Chondrocyte (in vitro differentiated cells): ENCODE measurements at regions not wholly inside any gene's neighbourhood (a gene's known extent, or its start where the extent isn't known, plus 50 kb on each side); places are given as distances from the start of the nearest gene placed in this dataset.

ENCODE experiments used
- DNase-seq: peaks from one replicate; pipeline ENCODE4 v3.0.0; 2021; ENCODE audit warnings: mixed read lengths, low spot score
- H3K27ac Mint-ChIP-seq: one replicate; pipeline ENCODE4 v1.8.0; 2021; ENCODE audit warnings: mild to moderate bottlenecking, moderate library complexity, mixed read lengths; ENCODE audit not compliant: unreplicated experiment
- H3K27me3 Mint-ChIP-seq: 2 replicates; pipeline ENCODE4 v1.8.0; 2021; ENCODE audit warnings: low read depth, mixed read lengths
- H3K36me3 Mint-ChIP-seq: 2 replicates; pipeline ENCODE4 v1.8.0; 2021; ENCODE audit warnings: low read depth, mixed read lengths
- H3K4me1 Mint-ChIP-seq: 2 replicates; pipeline ENCODE4 v1.8.0; 2021; ENCODE audit warnings: low read depth, mild to moderate bottlenecking, mixed read lengths
- H3K4me3 Mint-ChIP-seq: one replicate; pipeline ENCODE4 v1.8.0; 2021; ENCODE audit warnings: mild to moderate bottlenecking, moderate library complexity, mixed read lengths; ENCODE audit not compliant: unreplicated experiment
- H3K9me3 Mint-ChIP-seq: 2 replicates; pipeline ENCODE4 v1.8.0; 2021; ENCODE audit warnings: low read depth, mixed read lengths
- CTCF ChIP-seq: fragments of 200-600 bp; sonication (generic); IDR thresholded peaks from 2 replicates; pipeline ENCODE4 v1.5.0; 2021; ENCODE audit warnings: antibody characterized with exemption, mild to moderate bottlenecking, moderate library complexity

DNA sequence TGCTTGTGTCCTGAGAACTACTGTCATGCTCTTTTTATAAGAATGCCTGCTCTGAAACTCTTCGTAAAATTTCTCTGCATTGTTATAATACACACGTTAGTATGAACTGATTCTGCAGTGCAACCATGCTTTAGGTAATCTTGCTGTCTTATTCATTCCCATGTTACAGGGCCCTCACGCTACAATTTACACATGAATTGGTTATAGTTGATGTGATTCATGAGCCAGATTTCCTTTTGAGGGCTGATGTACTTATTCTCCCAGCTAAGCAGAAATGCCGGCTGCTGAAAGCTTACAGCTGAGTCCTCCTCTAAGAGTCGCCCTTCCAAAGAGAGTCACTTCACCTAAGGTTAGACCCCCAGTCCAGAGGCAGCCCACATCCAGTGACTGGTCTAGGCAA lies 233.5 kb upstream of the PCSK5 start:
- no peak for TF ChIP-seq CTCF
- Mint-ChIP-seq H3K27ac (no peak overlapping the region), H3K4me3 (no peak overlapping the region), H3K4me1 (peaks cover 20% of the 10 kb centered on the region), H3K36me3 (no peaks in the 10 kb centered on the region), H3K9me3 (no peaks in the 10 kb centered on the region), H3K27me3 (peaks cover 8% of the 10 kb centered on the region)
- DNase-seq, result no peak

DNA sequence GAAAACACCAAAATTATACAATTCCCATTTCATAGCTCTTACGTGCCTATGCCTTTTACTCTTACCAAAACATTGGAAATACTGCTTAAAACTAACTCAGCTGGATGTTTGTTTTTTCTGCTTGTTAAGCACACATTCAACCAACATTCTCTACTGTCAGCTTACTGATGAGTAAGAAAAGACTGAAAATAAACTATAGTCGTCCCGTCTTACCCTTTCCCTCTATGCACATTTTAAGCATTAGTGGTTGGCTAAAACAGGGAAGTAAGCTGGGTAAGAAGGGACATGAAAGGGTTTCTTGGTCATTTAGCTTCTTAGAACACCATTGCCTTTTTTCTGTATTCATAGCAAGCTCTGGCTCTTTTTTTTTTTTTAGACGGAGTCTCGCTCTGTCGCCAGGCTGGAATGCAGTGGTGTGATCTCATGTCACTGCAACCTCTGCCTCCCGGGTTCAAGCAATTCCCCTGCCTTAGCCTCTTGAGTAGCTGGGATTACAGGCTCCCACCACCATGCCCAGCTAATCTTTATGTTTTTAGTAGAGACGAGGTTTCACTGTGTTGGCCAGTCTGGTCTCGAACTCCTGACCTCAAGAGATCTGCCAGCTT lies 232.1 kb upstream of the PCSK5 start:
- Mint-ChIP-seq H3K4me3 (peak overlapping the region; percentile 4), H3K9me3 (no peaks in the 10 kb centered on the region), H3K4me1 (peaks cover 20% of the 10 kb centered on the region), H3K27ac (peak overlapping the region; percentile 73), H3K36me3 (no peaks in the 10 kb centered on the region), H3K27me3 (peaks cover 5% of the 10 kb centered on the region)
- no peak for TF ChIP-seq CTCF
- no peak for DNase-seq

DNA sequence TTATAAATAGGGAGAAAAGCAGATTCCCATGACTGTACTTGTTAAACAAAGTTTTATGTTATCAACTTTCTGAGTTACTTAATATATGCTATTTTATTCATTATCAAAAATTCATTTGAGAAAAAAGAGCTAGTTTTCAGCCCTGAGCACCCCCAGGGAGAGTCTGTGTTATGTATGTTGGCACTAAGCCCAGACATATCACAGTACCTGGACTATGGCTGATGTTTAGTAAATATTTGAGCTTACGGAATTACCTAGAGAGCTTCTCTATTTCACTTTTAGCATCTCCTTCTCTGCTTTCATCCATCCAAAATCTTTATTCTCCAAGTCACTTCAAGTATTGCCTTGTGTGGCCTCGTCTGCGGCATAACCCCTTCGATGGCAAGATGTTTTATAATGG lies 225.9 kb upstream of the PCSK5 start:
- peaks cover 12% of the 10 kb centered on the region for H3K27me3 Mint-ChIP-seq
- DNase-seq, result no peak
- H3K36me3 Mint-ChIP-seq, result no peaks in the 10 kb centered on the region
- no peak overlapping the region for H3K4me3 Mint-ChIP-seq
- no peak overlapping the region for H3K27ac Mint-ChIP-seq
- H3K9me3 Mint-ChIP-seq, result no peaks in the 10 kb centered on the region
- H3K4me1 Mint-ChIP-seq, result peaks cover 14% of the 10 kb centered on the region
- no peak for TF ChIP-seq CTCF

DNA sequence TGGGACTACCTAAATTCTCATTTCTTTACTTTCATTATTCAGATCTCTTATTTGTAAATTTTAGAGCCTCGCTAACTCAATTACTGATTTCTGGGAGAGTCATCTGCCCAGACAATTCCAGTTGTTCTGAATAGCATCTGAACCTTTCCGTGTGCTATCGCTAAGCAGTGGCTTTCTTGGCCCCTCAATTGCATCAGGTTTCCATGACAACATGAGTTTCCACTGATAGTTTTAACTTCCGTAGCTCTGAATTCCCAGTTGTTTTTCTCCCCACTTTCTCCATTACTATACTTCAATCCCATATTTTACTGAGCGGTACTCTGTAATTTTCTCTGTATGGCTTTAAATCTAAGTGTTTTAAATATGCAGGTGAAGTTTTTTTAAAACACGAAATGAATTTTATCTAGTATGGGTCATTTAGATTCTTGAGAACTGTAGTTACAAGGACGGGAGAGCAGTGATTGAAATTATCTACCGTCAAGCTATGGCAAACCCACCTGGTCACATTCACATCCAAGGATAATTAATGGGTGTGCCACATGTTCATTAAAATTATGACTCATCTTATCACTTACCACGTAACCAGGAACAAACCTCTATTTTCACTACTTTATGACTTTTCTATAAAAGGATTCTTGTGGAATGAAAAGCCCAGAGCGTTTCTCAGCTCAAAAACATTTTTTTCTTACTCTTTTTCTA lies 223.5 kb upstream of the PCSK5 start:
- Mint-ChIP-seq H3K27ac (no peak overlapping the region), H3K9me3 (no peaks in the 10 kb centered on the region), H3K36me3 (no peaks in the 10 kb centered on the region), H3K4me3 (no peak overlapping the region), H3K4me1 (peaks cover 9% of the 10 kb centered on the region), H3K27me3 (peaks cover 13% of the 10 kb centered on the region)
- no peak for DNase-seq
- TF ChIP-seq CTCF, result no peak

GRCh38 chr9:75669721-75670120 lies 220.8 kb upstream of the PCSK5 start:
- peaks cover 4% of the 10 kb centered on the region for H3K9me3 Mint-ChIP-seq
- H3K27ac Mint-ChIP-seq, result no peak overlapping the region
- no peak for TF ChIP-seq CTCF
- no peak overlapping the region for H3K4me3 Mint-ChIP-seq
- DNase-seq, result no peak
- peaks cover 13% of the 10 kb centered on the region for H3K27me3 Mint-ChIP-seq
- H3K36me3 Mint-ChIP-seq, result no peaks in the 10 kb centered on the region
- H3K4me1 Mint-ChIP-seq, result peaks cover 4% of the 10 kb centered on the region
